ENCODE measurements at regions not wholly inside any gene's neighbourhood (a gene's known extent, or its start where the extent isn't known, plus 50 kb on each side); places are given as distances from the start of the nearest gene placed in this dataset.

DNA sequence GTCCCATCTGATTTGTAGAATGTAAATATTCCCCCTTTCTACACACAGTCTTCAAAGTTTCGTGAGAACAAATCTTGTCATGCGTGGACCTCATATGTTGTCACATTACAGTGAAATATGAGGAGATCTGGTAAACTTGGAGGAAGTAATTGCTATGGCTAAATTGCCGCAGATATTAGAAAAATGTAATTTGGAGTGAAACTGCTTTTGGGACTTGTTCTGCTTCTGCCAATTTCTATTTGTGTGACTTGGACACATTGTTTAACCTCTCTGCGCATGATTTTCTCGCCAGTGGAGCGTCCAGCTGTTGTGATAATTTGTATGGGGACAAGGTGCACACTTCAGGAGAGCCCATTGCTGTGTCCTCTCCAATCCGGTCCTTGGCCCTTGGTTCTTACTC is 693.1 kb upstream of the SLC10A2 start:
- Histone ChIP-seq H3K27me3 (ENCODE audit: control insufficient read depth in 2 of 2, insufficient read depth in 2 of 2, low read length in 2 of 2) (no peaks in the 10 kb centered on the region), H3K4me3 (ENCODE audit: low read length) (no peak overlapping the region), H3K27ac (ENCODE audit: low read depth, low read length) (no peak overlapping the region), H3K9me3 (ENCODE audit: control insufficient read depth in 2 of 3, low read length in 3 of 3) (no peaks in the 10 kb centered on the region), H3K36me3 (ENCODE audit: control insufficient read depth in 2 of 3, insufficient read depth in 3 of 3, low read length in 3 of 3) (no peaks in the 10 kb centered on the region), H3K4me1 (ENCODE audit: control insufficient read depth in 2 of 2, insufficient read depth in 2 of 2, low read length in 2 of 2) (no peaks in the 10 kb centered on the region)
- Mint-ChIP-seq H3K27me3 (no peaks in the 10 kb centered on the region), H3K27ac (no peak overlapping the region), H3K4me3 (no peak overlapping the region), H3K9me3 (peaks cover 0 to 9% (median 2%) of the 10 kb centered on the region in 11 donors), H3K4me1 (no peaks in the 10 kb centered on the region), H3K36me3 (no peaks in the 10 kb centered on the region)
- no peak for DNase-seq
- intact Hi-C loops (cut with micrococcal nuclease), result no loop called here
- ChIA-PET CTCF (no interaction called here), POLR2A (no interaction called here)
- ATAC-seq, result no peak

DNA sequence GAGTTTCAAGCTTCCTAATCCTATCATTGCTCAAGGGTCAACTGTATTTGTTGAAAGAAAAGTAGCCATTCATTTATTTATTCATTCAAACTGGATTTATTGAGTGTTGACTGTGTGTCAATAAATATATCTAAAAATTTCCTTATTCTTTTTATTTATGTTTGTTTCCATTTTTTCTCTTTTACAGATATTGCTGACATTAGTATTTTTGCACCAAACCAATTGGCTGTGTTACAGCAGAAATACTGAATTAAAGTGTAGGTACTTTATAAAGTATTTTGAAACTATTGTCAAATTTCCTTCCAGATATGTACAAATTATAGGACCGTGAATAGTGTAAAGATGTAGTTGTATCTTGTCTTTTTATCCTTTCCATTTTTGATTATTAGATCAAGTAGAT is 692.0 kb upstream of the SLC10A2 start:
- DNase-seq, result no peak
- H3K4me1 ChIP-seq (ENCODE audit: control insufficient read depth in 2 of 2, insufficient read depth in 2 of 2, low read length in 2 of 2), result no peaks in the 10 kb centered on the region
- POLR2A ChIA-PET, result no interaction called here
- Mint-ChIP-seq H3K36me3 (no peaks in the 10 kb centered on the region), H3K4me1 (no peaks in the 10 kb centered on the region), H3K9me3 (peaks cover 0 to 9% (median 2%) of the 10 kb centered on the region in 11 donors), H3K4me3 (no peak overlapping the region), H3K27me3 (no peaks in the 10 kb centered on the region), H3K27ac (no peak overlapping the region)
- no peaks in the 10 kb centered on the region for H3K9me3 ChIP-seq (ENCODE audit: control insufficient read depth in 2 of 3, low read length in 3 of 3)
- no peak overlapping the region for H3K27ac ChIP-seq (ENCODE audit: low read depth, low read length)
- ATAC-seq, result no peak
- no peaks in the 10 kb centered on the region for H3K27me3 ChIP-seq (ENCODE audit: control insufficient read depth in 2 of 2, insufficient read depth in 2 of 2, low read length in 2 of 2)
- intact Hi-C loops (cut with micrococcal nuclease), result no loop called here
- H3K4me3 ChIP-seq (ENCODE audit: low read length), result no peak overlapping the region
- CTCF ChIA-PET, result no interaction called here
- H3K36me3 ChIP-seq (ENCODE audit: control insufficient read depth in 2 of 3, insufficient read depth in 3 of 3, low read length in 3 of 3), result no peaks in the 10 kb centered on the region

DNA sequence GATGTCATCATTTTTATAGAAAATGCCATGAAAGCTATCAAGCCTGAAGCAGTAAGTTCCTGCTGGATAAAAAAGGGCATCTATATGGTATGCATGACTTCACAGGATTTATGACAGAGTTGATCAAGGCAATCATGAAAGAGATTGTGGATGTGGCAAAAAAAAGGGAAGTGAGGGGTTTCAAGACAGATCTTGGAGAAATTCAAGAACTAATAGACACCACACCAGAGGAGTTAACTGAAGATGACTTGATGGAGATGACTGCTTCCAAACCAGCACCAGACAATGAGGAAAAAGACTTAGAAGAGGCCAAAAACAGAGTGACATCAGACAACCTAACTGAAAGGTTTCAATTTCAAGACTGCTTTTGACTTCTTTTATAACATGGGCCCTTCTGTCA is 691.1 kb upstream of the SLC10A2 start:
- H3K27ac ChIP-seq (ENCODE audit: low read depth, low read length), result no peak overlapping the region
- POLR2A ChIA-PET, result no interaction called here
- H3K9me3 ChIP-seq (ENCODE audit: control insufficient read depth in 2 of 3, low read length in 3 of 3), result no peaks in the 10 kb centered on the region
- ATAC-seq (no peak), DNase-seq (no peak)
- H3K9me3 Mint-ChIP-seq, result peaks cover 0 to 9% (median 2%) of the 10 kb centered on the region in 11 donors
- H3K27me3 ChIP-seq (ENCODE audit: control insufficient read depth in 2 of 2, insufficient read depth in 2 of 2, low read length in 2 of 2), result no peaks in the 10 kb centered on the region
- H3K4me3 Mint-ChIP-seq, result no peak overlapping the region
- CTCF ChIA-PET, result no interaction called here
- H3K4me3 ChIP-seq (ENCODE audit: low read length), result no peak overlapping the region
- H3K4me1 ChIP-seq (ENCODE audit: control insufficient read depth in 2 of 2, insufficient read depth in 2 of 2, low read length in 2 of 2), result no peaks in the 10 kb centered on the region
- no peaks in the 10 kb centered on the region for H3K36me3 Mint-ChIP-seq
- H3K36me3 ChIP-seq (ENCODE audit: control insufficient read depth in 2 of 3, insufficient read depth in 3 of 3, low read length in 3 of 3), result no peaks in the 10 kb centered on the region
- no peaks in the 10 kb centered on the region for H3K4me1 Mint-ChIP-seq
- no peaks in the 10 kb centered on the region for H3K27me3 Mint-ChIP-seq
- no peak overlapping the region for H3K27ac Mint-ChIP-seq
- intact Hi-C loops (cut with micrococcal nuclease), result no loop called here

- ATAC-seq (no peak), DNase-seq (no peak)
- CTCF ChIA-PET, result no interaction called here
- H3K36me3 ChIP-seq (ENCODE audit: control insufficient read depth in 2 of 3, insufficient read depth in 3 of 3, low read length in 3 of 3), result no peaks in the 10 kb centered on the region
- H3K4me3 ChIP-seq (ENCODE audit: low read length), result no peak overlapping the region
- Mint-ChIP-seq H3K27me3 (no peaks in the 10 kb centered on the region), H3K4me3 (no peak overlapping the region), H3K36me3 (no peaks in the 10 kb centered on the region), H3K4me1 (no peaks in the 10 kb centered on the region), H3K9me3 (peaks cover 0 to 8% (median 0%) of the 10 kb centered on the region in 11 donors), H3K27ac (no peak overlapping the region)
- H3K4me1 ChIP-seq (ENCODE audit: control insufficient read depth in 2 of 2, insufficient read depth in 2 of 2, low read length in 2 of 2), result no peaks in the 10 kb centered on the region
- POLR2A ChIA-PET, result no interaction called here
- intact Hi-C loops (cut with micrococcal nuclease), result no loop called here
- H3K9me3 ChIP-seq (ENCODE audit: control insufficient read depth in 2 of 3, low read length in 3 of 3), result no peaks in the 10 kb centered on the region
- no peak overlapping the region for H3K27ac ChIP-seq (ENCODE audit: low read depth, low read length)
- H3K27me3 ChIP-seq (ENCODE audit: control insufficient read depth in 2 of 2, insufficient read depth in 2 of 2, low read length in 2 of 2), result no peaks in the 10 kb centered on the region
Observed at GRCh38 chr13:103754783-103755182, 688.6 kb upstream of the SLC10A2 start.

- Histone ChIP-seq H3K36me3 (ENCODE audit: control insufficient read depth in 2 of 3, insufficient read depth in 3 of 3, low read length in 3 of 3) (no peaks in the 10 kb centered on the region), H3K27me3 (ENCODE audit: control insufficient read depth in 2 of 2, insufficient read depth in 2 of 2, low read length in 2 of 2) (no peaks in the 10 kb centered on the region), H3K4me3 (ENCODE audit: low read length) (no peak overlapping the region), H3K27ac (ENCODE audit: low read depth, low read length) (no peak overlapping the region), H3K4me1 (ENCODE audit: control insufficient read depth in 2 of 2, insufficient read depth in 2 of 2, low read length in 2 of 2) (no peaks in the 10 kb centered on the region), H3K9me3 (ENCODE audit: control insufficient read depth in 2 of 3, low read length in 3 of 3) (no peaks in the 10 kb centered on the region)
- POLR2A ChIA-PET, result no interaction called here
- Mint-ChIP-seq H3K4me1 (no peaks in the 10 kb centered on the region), H3K27me3 (no peaks in the 10 kb centered on the region), H3K27ac (no peak overlapping the region), H3K36me3 (no peaks in the 10 kb centered on the region), H3K4me3 (no peak overlapping the region), H3K9me3 (peaks cover 0 to 5% (median 0%) of the 10 kb centered on the region in 11 donors)
- DNase-seq (no peak), ATAC-seq (no peak)
- intact Hi-C loops (cut with micrococcal nuclease), result no loop called here
- CTCF ChIA-PET, result no interaction called here
Observed at GRCh38 chr13:103734837-103735236, 668.6 kb upstream of the SLC10A2 start.

DNA sequence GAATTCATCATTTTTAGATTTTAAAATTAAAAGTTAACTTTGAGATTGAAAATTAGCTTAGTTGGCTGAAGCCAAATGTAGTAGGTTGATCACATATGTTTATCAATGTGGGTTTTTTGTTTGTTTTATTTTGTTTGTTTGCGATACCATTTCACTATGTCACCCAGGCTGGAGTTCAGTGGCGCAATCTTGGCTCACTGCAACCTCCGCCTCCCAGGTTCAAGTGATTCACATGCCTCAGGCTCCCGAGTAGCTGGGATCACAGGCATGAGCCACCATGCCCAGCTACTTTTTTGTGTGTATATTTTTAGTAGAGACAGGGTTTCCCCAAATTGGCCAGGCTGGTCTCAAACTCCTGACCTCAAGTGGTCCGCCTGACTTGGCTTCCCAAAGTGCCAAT is 665.7 kb upstream of the SLC10A2 start:
- no peaks in the 10 kb centered on the region for H3K4me1 Mint-ChIP-seq
- H3K4me3 ChIP-seq (ENCODE audit: low read length), result no peak overlapping the region

DNA sequence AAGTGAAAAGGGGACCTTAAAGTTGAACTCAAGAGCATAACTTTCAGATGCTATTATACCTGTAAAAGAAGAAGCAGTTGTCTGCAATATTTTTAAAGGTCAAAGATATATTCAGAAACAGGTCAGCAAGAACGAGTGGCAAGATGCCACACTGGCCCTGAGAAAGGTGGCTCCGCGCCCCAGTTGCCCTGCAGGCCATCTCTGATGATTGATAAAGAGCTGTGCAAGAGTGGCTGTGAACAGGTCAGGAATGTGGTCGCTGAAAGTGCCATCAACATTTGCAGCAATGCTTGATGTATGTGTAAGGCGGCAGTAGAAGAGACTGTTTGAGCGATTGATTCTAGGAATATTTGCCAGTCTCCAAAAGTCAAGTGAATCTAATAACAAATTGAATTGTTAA is 664.2 kb upstream of the SLC10A2 start:
- intact Hi-C loops (cut with micrococcal nuclease), result no loop called here
- no peaks in the 10 kb centered on the region for H3K36me3 ChIP-seq (ENCODE audit: control insufficient read depth in 2 of 3, insufficient read depth in 3 of 3, low read length in 3 of 3)

More for the DNA sequence above, 665.7 kb upstream of the SLC10A2 start:
- Histone ChIP-seq H3K27ac (ENCODE audit: low read depth, low read length) (no peak overlapping the region), H3K4me1 (ENCODE audit: control insufficient read depth in 2 of 2, insufficient read depth in 2 of 2, low read length in 2 of 2) (no peaks in the 10 kb centered on the region), H3K27me3 (ENCODE audit: control insufficient read depth in 2 of 2, insufficient read depth in 2 of 2, low read length in 2 of 2) (no peaks in the 10 kb centered on the region), H3K9me3 (ENCODE audit: control insufficient read depth in 2 of 3, low read length in 3 of 3) (no peaks in the 10 kb centered on the region), H3K36me3 (ENCODE audit: control insufficient read depth in 2 of 3, insufficient read depth in 3 of 3, low read length in 3 of 3) (no peaks in the 10 kb centered on the region)
- POLR2A ChIA-PET, result no interaction called here
- CTCF ChIA-PET, result no interaction called here
- peaks cover 0 to 7% (median 0%) of the 10 kb centered on the region in 11 donors for H3K9me3 Mint-ChIP-seq
- intact Hi-C loops (cut with micrococcal nuclease), result no loop called here
- H3K27me3 Mint-ChIP-seq, result no peaks in the 10 kb centered on the region
- no peak overlapping the region for H3K4me3 Mint-ChIP-seq
- DNase-seq (no peak), ATAC-seq (no peak)
- no peaks in the 10 kb centered on the region for H3K36me3 Mint-ChIP-seq
- no peak overlapping the region for H3K27ac Mint-ChIP-seq

More for the DNA sequence above, 664.2 kb upstream of the SLC10A2 start:
- CTCF ChIA-PET, result no interaction called here
- Histone ChIP-seq H3K27me3 (ENCODE audit: control insufficient read depth in 2 of 2, insufficient read depth in 2 of 2, low read length in 2 of 2) (no peaks in the 10 kb centered on the region), H3K9me3 (ENCODE audit: control insufficient read depth in 2 of 3, low read length in 3 of 3) (no peaks in the 10 kb centered on the region), H3K27ac (ENCODE audit: low read depth, low read length) (no peak overlapping the region), H3K4me1 (ENCODE audit: control insufficient read depth in 2 of 2, insufficient read depth in 2 of 2, low read length in 2 of 2) (no peaks in the 10 kb centered on the region), H3K4me3 (ENCODE audit: low read length) (no peak overlapping the region)
- H3K36me3 Mint-ChIP-seq, result no peaks in the 10 kb centered on the region
- no peaks in the 10 kb centered on the region for H3K4me1 Mint-ChIP-seq
- ATAC-seq (no peak), DNase-seq (no peak)
- H3K4me3 Mint-ChIP-seq, result no peak overlapping the region
- no peaks in the 10 kb centered on the region for H3K27me3 Mint-ChIP-seq
- POLR2A ChIA-PET, result no interaction called here
- no peak overlapping the region for H3K27ac Mint-ChIP-seq
- peaks cover 0 to 5% (median 0%) of the 10 kb centered on the region in 11 donors for H3K9me3 Mint-ChIP-seq
